Cardiac fibroblast (primary cell): ENCODE measurements at regions not wholly inside any gene's neighbourhood (a gene's known extent, or its start where the extent isn't known, plus 50 kb on each side); places are given as distances from the start of the nearest gene placed in this dataset.

ENCODE experiments used
- DNase-seq, 2 donors: peaks; one replicate each; pipeline versions ENCODE4 v3.0.0 to v3.0.0-alpha.2; 2010; ENCODE audit warnings: low read depth in 2 of 2
- H3K4me3 ChIP-seq, 2 donors: replicated peaks in 1 of 2; 1 replicate in 1 of 2; 2 replicates in 1 of 2; pipeline ENCODE4 v1.5.1; 2011; ENCODE audit warnings: low read depth in 2 of 2, low read length in 2 of 2, mild to moderate bottlenecking in 2 of 2, moderate library complexity in 1 of 2
- TF ChIP-seq, protein P1 (sequence below): IDR thresholded peaks from one replicate; pipeline ENCODE4 v1.5.1; 2011; ENCODE audit warnings: low read depth, mild to moderate bottlenecking, low read length, inconsistent platforms

DNA sequence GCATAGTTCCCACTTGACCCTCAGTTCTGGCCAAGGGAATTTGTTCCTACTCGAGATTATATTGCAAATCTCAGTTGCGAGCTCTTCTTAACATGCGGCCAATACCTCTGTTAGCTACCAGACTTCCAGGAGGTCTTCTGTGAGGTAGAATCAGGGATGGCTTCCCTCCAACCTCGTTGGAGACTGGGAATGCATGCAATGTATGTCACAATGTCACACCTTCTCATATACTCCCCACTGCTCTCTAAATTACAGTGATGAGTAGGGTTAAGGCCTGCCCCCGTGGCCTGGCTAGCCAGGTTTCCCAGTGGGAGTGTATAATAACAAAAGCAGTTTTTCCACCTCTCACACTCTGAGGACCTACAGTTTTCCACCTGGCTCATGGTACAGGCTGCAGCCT lies 1962.5 kb downstream of the ARAP2 start:
- TF ChIP-seq, protein P1, sequence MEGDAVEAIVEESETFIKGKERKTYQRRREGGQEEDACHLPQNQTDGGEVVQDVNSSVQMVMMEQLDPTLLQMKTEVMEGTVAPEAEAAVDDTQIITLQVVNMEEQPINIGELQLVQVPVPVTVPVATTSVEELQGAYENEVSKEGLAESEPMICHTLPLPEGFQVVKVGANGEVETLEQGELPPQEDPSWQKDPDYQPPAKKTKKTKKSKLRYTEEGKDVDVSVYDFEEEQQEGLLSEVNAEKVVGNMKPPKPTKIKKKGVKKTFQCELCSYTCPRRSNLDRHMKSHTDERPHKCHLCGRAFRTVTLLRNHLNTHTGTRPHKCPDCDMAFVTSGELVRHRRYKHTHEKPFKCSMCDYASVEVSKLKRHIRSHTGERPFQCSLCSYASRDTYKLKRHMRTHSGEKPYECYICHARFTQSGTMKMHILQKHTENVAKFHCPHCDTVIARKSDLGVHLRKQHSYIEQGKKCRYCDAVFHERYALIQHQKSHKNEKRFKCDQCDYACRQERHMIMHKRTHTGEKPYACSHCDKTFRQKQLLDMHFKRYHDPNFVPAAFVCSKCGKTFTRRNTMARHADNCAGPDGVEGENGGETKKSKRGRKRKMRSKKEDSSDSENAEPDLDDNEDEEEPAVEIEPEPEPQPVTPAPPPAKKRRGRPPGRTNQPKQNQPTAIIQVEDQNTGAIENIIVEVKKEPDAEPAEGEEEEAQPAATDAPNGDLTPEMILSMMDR, result no peak
- DNase-seq, result no peak
- H3K4me3 ChIP-seq, result no peak overlapping the region

DNA sequence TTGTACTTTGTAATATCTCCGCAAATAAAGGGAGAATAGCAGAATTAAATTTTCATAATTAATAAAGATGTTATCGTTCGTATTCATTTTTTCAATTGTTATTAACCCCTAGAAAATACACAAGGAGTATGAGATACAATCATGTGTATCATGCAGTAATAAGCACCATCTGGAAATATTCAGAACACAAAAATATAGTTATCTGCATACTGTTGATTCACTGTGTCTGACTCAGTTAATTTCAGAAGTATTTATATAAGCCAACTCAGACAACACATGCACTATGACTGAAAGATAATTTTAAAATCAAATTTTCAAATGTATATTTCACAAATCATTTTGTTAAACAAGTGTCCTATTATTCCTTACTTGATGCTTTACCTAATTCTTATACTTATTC lies 1954.8 kb downstream of the ARAP2 start:
- TF ChIP-seq, protein P1, result no peak
- H3K4me3 ChIP-seq, result no peak overlapping the region
- DNase-seq, result peak in 1 of 2 donors; percentile 22

DNA sequence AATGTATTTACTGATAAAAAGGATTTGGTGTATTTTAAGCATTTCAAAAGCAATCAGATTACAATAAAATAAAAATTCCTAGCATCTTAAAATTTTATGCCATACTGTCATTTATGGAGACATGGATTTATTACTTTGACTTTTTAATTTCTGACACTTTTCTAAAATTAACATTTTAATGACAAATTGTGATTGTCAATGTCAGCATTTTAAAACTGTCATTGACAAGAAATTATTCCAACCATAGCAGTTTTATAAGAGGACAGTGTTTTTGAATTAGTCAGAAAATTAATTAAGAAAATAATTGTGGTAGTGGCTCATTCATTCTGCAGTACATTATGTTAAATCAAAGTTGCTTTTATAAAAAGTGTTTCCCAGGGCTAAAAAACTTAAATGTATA lies 1954.4 kb downstream of the ARAP2 start:
- no peak overlapping the region for H3K4me3 ChIP-seq
- TF ChIP-seq, protein P1, result no peak
- no peak for DNase-seq

DNA sequence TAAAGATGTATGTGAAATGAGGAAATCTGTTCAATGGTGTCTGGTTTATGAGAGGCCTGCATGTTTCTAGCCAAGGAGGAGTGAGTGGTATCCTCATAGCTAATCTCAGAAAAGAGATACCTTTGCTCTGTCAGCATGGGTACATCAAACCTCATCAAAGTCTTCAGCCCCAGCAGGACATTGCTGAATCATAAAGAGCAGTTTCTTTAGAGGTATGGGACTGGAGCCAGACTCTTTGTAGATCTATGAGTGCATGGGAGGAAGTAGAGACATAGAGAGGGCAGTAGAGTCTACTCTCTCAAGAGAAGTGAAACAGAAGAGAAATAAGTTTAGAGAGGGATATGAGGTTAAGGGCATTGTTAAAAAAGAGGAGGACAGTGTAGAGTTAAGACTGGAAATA lies 1950.9 kb downstream of the ARAP2 start:
- no peak overlapping the region for H3K4me3 ChIP-seq
- TF ChIP-seq, protein P1, result no peak
- DNase-seq, result peak in 1 of 2 donors; percentile 9

DNA sequence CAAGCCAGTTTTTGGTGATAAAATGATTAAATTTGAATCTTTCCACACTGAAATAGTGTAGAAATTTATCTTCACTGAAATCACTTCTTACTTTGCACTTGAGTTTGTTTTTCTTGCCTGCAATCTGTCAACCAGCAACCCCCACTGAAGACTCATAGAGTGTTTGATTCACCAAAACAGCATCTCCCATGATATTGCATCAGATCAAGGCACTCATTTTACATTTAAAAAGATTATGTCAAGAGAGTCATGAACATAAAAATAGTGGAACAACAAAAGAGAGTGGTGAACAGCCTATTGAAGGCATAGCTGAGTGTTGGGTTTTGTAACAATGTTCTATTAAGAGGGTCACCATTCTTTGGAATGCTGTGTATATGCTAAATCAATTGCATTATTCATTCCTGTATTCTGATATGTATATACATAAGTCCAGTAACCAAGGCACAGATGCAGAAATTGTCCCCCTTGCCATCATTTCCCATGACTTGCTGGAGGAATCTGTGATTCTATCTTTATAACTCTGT lies 1934.9 kb downstream of the ARAP2 start:
- H3K4me3 ChIP-seq, result no peak overlapping the region
- TF ChIP-seq, protein P1, result no peak
- DNase-seq, result peak in 1 of 2 donors; percentile 34

DNA sequence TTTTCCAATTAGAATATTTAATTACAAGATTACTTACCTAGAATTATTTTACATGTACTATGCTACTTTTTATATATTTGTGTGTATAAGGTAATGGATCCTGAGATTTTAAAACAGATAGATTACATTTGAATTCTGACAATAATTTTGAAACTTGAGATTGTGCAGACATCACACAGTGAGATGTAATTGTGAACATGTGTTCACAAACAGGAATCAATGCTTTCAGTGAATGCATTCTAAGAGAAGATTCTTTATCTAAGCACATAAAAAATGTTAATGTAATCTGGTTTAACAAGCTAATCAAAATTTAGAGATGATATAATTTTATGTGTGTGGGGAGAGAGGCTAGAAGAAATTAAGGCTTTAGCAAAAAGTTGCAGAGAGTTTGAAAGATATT lies 1925.5 kb downstream of the ARAP2 start:
- DNase-seq, result no peak
- TF ChIP-seq, protein P1, result no peak
- H3K4me3 ChIP-seq, result no peak overlapping the region

DNA sequence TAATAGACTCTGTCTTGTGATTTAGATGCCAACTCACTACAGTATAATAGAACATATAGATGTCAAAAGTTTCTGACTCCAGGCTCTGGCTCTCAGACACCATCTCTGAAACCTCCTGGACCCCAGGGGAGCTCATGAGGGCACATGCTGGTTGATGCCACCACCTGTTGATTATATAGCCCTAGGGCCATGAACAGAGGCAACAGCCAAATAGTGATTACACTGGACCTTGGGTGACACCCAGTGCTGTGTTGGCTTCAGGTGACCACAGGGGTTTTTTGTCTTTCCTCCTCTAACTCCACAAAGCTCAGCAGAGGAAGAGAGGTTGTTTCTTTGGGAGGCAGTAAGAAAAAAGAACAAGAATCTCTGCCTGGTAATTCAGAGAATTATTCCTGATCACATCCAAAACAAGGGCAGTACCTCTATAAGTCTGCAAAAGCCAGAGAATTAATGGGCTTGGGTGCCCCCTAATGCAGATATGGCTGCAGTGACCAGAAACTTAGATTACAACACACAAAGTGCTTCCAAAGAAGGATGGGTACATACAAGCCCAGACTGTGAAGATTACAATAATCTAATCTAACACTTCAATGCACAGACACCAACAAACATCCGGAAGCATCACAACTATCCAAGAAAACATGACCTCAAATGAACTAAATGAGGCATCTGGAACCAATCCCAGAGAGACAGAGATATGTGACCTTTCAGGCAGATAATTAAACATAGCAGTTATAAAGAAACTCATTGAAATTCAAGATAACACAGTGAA lies 1920.6 kb downstream of the ARAP2 start:
- no peak overlapping the region for H3K4me3 ChIP-seq
- DNase-seq, result peak; percentile 45 to 73
- TF ChIP-seq, protein P1, result peak; percentile 31
